Body of pancreas (tissue), 4 donors: ENCODE measurements at regions not wholly inside any gene's neighbourhood (a gene's known extent, or its start where the extent isn't known, plus 50 kb on each side); places are given as distances from the start of the nearest gene placed in this dataset.
A peak's percentile ranks its signal among the peaks of the same experiment; 100 is the strongest.

Source experiments
- ATAC-seq: fragments of 150-250 bp; one replicate; pipeline ENCODE4 v1.9.1; 2016
- DNase-seq, 4 donors: peaks; one replicate each; pipeline ENCODE4 v3.0.0-alpha.2; 2019
- H3K27ac ChIP-seq, 4 donors: fragments of 200-600 bp; sonication (generic); 1 replicate in 3 of 4; 2 replicates in 1 of 4; pipeline versions ENCODE4 v1.5.1 to v1.6.1; 2016 to 2019; ENCODE audit warnings: mild to moderate bottlenecking in 1 of 4, mixed read lengths in 1 of 4, moderate library complexity in 1 of 4
- H3K27me3 ChIP-seq, 2 donors: fragments of 200-600 bp; sonication (generic); one replicate each; pipeline ENCODE4 v1.6.0; 2016; ENCODE audit warnings: mild to moderate bottlenecking in 1 of 2
- H3K36me3 ChIP-seq, 2 donors: fragments of 200-600 bp; sonication (generic); replicated peaks in 1 of 2; 2 replicates each; pipeline ENCODE4 v1.5.1; 2016; ENCODE audit warnings: low read depth in 2 of 2; ENCODE audit not compliant: insufficient read depth in 1 of 2
- H3K4me1 ChIP-seq: fragments of 200-600 bp; sonication (generic); one replicate; pipeline ENCODE4 v1.6.0; 2016
- H3K4me3 ChIP-seq, 2 donors: fragments of 200-600 bp; sonication (generic); 1 replicate in 1 of 2; 2 replicates in 1 of 2; pipeline ENCODE4 v1.5.1; 2016 to 2019
- H3K9me3 ChIP-seq, 3 donors: fragments of 200-600 bp; sonication (generic); 1 replicate in 2 of 3; 2 replicates in 1 of 3; pipeline ENCODE4 v1.5.1; 2016
- CTCF ChIP-seq, 7 experiments: fragments of 450-650 bp in 4 of 7; fragments of 200-600 bp in 3 of 7; sonication (generic) in 3 of 7; IDR thresholded peaks; one replicate each; pipeline ENCODE4 v1.5.1; 2016 to 2019; ENCODE audit warnings: antibody characterized with exemption in 7 of 7
- POLR2A ChIP-seq, 3 donors: fragments of 450-650 bp; IDR thresholded peaks; one replicate each; pipeline ENCODE4 v1.6.1; 2016; ENCODE audit warnings: antibody characterized with exemption in 3 of 3, mild to moderate bottlenecking in 2 of 3
- WGBS, 2 donors: methylation state at CpG; one replicate each; pipeline ENCODE4 v1.1.5; 2017; 5-methylcytosine and 5-hydroxymethylcytosine counted together
- intact Hi-C: fragments of 100-400 bp; cut with DNase I; formaldehyde crosslinking; loops from one replicate; pipeline ENCODE4 v1.15.1; 2023

- Histone ChIP-seq H3K27me3 (no peaks in the 10 kb centered on the region), H3K27ac (no peak overlapping the region), H3K4me3 (no peak overlapping the region), H3K36me3 (no peaks in the 10 kb centered on the region), H3K9me3 (no peaks in the 10 kb centered on the region), H3K4me1 (peaks cover 13% of the 10 kb centered on the region)
- 21 to 29% methylated on average over 4 of the region's 4 CpGs for WGBS, 2 donors
- DNase-seq (peak in 1 of 4 donors; percentile 9), ATAC-seq (no peak)
- intact Hi-C loops = no loop called here
- TF ChIP-seq POLR2A (IDR thresholded peaks at IDR 0.05) = no peak
- no peak for TF ChIP-seq CTCF (IDR thresholded peaks at IDR 0.05)
Observed at GRCh38 chr9:117516676-117517632, 102.1 kb upstream of the ASTN2 start.

- WGBS, 2 donors = 69% methylated on average over 4 of the region's 4 CpGs
- ATAC-seq = no peak
Observed at GRCh38 chr9:117511852-117512481, 97.1 kb upstream of the ASTN2 start.

GRCh38 chr9:117496307-117496706 lies 81.5 kb upstream of the ASTN2 start:
- Histone ChIP-seq H3K9me3 (no peaks in the 10 kb centered on the region), H3K4me1 (peaks cover 19% of the 10 kb centered on the region), H3K4me3 (no peak overlapping the region), H3K27ac (no peak overlapping the region), H3K27me3 (no peaks in the 10 kb centered on the region), H3K36me3 (no peaks in the 10 kb centered on the region)
- 84% methylated on average over 2 of the region's 2 CpGs for WGBS, 2 donors
- ATAC-seq (no peak), DNase-seq (no peak)
- TF ChIP-seq POLR2A (IDR thresholded peaks at IDR 0.05) (no peak), CTCF (IDR thresholded peaks at IDR 0.05) (no peak)
- intact Hi-C loops = no loop called here

More at GRCh38 chr9:117511852-117512481, 97.1 kb upstream of the ASTN2 start:
- H3K27ac ChIP-seq = no peak overlapping the region
- no peaks in the 10 kb centered on the region for H3K36me3 ChIP-seq
- peaks cover 7% of the 10 kb centered on the region for H3K4me1 ChIP-seq
- no peaks in the 10 kb centered on the region for H3K27me3 ChIP-seq
- H3K9me3 ChIP-seq = no peaks in the 10 kb centered on the region
- DNase-seq = no peak
- TF ChIP-seq POLR2A (IDR thresholded peaks at IDR 0.05) = no peak
- no peak for TF ChIP-seq CTCF (IDR thresholded peaks at IDR 0.05)
- no peak overlapping the region for H3K4me3 ChIP-seq
- intact Hi-C loops = no loop called here

- ATAC-seq (no peak), DNase-seq (no peak)
- H3K4me1 ChIP-seq = peaks cover 24% of the 10 kb centered on the region
- no peaks in the 10 kb centered on the region for H3K9me3 ChIP-seq
- 11 to 19% methylated on average over 3 of the region's 3 CpGs for WGBS, 2 donors
- no peak overlapping the region for H3K4me3 ChIP-seq
- no peak for TF ChIP-seq CTCF (IDR thresholded peaks at IDR 0.05)
- no peak for TF ChIP-seq POLR2A (IDR thresholded peaks at IDR 0.05)
- no peaks in the 10 kb centered on the region for H3K36me3 ChIP-seq
- intact Hi-C loops = no loop called here
- H3K27me3 ChIP-seq = no peaks in the 10 kb centered on the region
- no peak overlapping the region for H3K27ac ChIP-seq
Observed at GRCh38 chr9:117494401-117495090, 79.7 kb upstream of the ASTN2 start.
